ENCODE measurements at regions not wholly inside any gene's neighbourhood (a gene's known extent, or its start where the extent isn't known, plus 50 kb on each side); places are given as distances from the start of the nearest gene placed in this dataset.
"Not testable (repeated sequence)": the region's sequence is repeated elsewhere in the genome, so short reads cannot be mapped to it uniquely, and the experiment has no call there.

DNA sequence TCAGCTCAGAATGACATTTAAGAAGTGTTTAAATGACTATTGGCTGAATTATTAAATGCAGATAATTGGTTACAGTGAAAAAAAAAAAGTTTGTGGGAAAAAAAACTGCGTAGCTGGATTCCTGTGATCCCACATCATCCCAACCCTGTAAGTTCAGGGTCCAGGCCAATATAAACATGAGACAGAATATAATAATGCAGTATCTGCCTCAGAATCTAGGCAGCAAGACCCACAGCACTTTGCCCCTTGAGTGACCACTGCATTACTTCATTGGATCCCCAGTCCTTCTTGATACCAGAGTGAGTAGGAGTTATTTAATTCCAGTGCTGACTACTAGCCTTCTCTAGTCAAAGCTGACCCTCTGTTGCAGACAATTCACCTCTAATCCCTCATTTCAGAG lies 272.6 kb downstream of the CCER1 start:
- H3K27ac ChIP-seq (ENCODE audit: low read depth in 2 of 2, low read length in 1 of 2), result no peak overlapping the region
- no peaks in the 10 kb centered on the region for H3K27me3 ChIP-seq (ENCODE audit: control insufficient read depth in 1 of 2, insufficient read depth in 2 of 2, low read length in 2 of 2)
- H3K9me3 ChIP-seq (ENCODE audit: control insufficient read depth in 2 of 2, insufficient read depth in 1 of 2, low read depth in 1 of 2, low read length in 1 of 2), result no peaks in the 10 kb centered on the region
- no peaks in the 10 kb centered on the region for H3K36me3 ChIP-seq (ENCODE audit: control insufficient read depth in 2 of 2, insufficient read depth in 2 of 2, low read length in 1 of 2)
- WGBS, 2 donors, result 73 to 75% methylated on average over 1 of the region's 1 CpG
- no peaks in the 10 kb centered on the region for H3K4me1 ChIP-seq (ENCODE audit: control insufficient read depth in 2 of 2, insufficient read depth in 2 of 2, low read length in 1 of 2)
- H3K4me3 ChIP-seq (ENCODE audit: low read depth in 1 of 2, low read length in 2 of 2), result no peak overlapping the region

DNA sequence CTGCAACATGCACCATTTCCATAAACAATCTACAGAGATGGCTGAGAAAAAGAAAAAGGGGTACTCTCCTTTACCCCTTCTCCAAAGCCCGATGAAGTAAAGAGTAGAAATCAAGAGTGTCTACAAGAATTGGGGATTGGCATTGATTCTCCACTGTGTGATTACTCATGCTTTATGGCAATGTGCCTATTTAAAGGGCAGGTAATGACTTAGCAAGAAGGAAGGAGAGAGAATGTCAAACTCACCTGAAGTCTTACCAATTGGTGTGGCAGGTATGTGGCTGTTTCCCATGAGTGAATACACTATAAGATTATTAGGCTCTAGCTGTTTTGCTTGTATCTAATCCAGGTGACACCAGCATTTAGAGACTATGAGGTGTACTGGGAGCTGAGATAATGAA lies 275.3 kb downstream of the CCER1 start:
- Histone ChIP-seq H3K27ac (ENCODE audit: low read depth in 2 of 2, low read length in 1 of 2) (no peak overlapping the region), H3K36me3 (ENCODE audit: control insufficient read depth in 2 of 2, insufficient read depth in 2 of 2, low read length in 1 of 2) (no peaks in the 10 kb centered on the region)
- WGBS, 2 donors, result 55 to 70% methylated on average over 1 of the region's 1 CpG

DNA sequence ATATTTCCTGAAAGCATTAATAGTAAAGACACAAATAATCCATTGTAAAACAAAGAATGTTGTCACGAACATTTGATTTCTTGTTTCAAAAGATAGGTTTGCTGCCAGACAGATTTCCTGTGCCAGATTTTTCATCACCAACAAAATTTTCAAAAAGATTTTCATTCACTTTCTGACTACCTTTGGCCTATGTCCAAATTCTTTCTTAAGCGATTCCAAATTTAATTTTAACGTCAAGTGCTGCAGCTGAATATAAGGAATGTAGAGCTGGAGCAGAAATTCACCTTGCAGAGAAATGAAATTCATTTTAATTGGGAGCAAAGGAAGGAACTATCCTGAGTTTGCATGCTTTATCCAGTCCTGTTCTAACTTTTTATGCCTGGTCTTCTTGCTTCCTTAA lies 277.4 kb downstream of the CCER1 start:
- 33 to 45% methylated on average over 3 of the region's 3 CpGs for WGBS, 2 donors
- Histone ChIP-seq H3K4me1 (ENCODE audit: control insufficient read depth in 2 of 2, insufficient read depth in 2 of 2, low read length in 1 of 2) (no peaks in the 10 kb centered on the region), H3K36me3 (ENCODE audit: control insufficient read depth in 2 of 2, insufficient read depth in 2 of 2, low read length in 1 of 2) (no peaks in the 10 kb centered on the region), H3K4me3 (ENCODE audit: low read depth in 1 of 2, low read length in 2 of 2) (no peak overlapping the region), H3K27ac (ENCODE audit: low read depth in 2 of 2, low read length in 1 of 2) (no peak overlapping the region), H3K9me3 (ENCODE audit: control insufficient read depth in 2 of 2, insufficient read depth in 1 of 2, low read depth in 1 of 2, low read length in 1 of 2) (no peaks in the 10 kb centered on the region), H3K27me3 (ENCODE audit: control insufficient read depth in 1 of 2, insufficient read depth in 2 of 2, low read length in 2 of 2) (no peaks in the 10 kb centered on the region)

More for the DNA sequence above, 275.3 kb downstream of the CCER1 start:
- H3K4me1 ChIP-seq (ENCODE audit: control insufficient read depth in 2 of 2, insufficient read depth in 2 of 2, low read length in 1 of 2), result no peaks in the 10 kb centered on the region
- no peaks in the 10 kb centered on the region for H3K27me3 ChIP-seq (ENCODE audit: control insufficient read depth in 1 of 2, insufficient read depth in 2 of 2, low read length in 2 of 2)
- no peak overlapping the region for H3K4me3 ChIP-seq (ENCODE audit: low read depth in 1 of 2, low read length in 2 of 2)
- no peaks in the 10 kb centered on the region for H3K9me3 ChIP-seq (ENCODE audit: control insufficient read depth in 2 of 2, insufficient read depth in 1 of 2, low read depth in 1 of 2, low read length in 1 of 2)

DNA sequence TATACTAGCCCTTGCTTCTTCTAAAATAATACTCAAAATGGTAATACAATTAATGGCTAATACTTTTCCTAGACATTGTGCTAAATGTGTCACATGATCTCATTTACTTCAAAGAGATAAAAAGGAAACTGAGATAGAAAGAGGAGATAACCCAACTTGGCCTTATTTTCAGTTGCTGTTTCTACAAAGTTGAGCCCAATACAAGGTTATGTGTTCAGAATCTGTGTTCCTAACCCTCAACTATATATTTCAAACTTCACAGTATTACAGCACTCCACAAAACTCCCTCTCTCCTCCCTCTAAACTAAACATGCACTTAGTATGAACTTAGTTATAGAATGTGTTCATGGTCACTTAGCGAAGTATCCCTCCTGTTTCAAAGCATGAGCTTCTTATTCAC lies 277.9 kb downstream of the CCER1 start:
- no peak overlapping the region for H3K27ac ChIP-seq (ENCODE audit: low read depth in 2 of 2, low read length in 1 of 2)
- no peaks in the 10 kb centered on the region for H3K9me3 ChIP-seq (ENCODE audit: control insufficient read depth in 2 of 2, insufficient read depth in 1 of 2, low read depth in 1 of 2, low read length in 1 of 2)
- no peaks in the 10 kb centered on the region for H3K27me3 ChIP-seq (ENCODE audit: control insufficient read depth in 1 of 2, insufficient read depth in 2 of 2, low read length in 2 of 2)
- WGBS, 2 donors, result 76 to 80% methylated on average over 1 of the region's 1 CpG
- H3K4me1 ChIP-seq (ENCODE audit: control insufficient read depth in 2 of 2, insufficient read depth in 2 of 2, low read length in 1 of 2), result no peaks in the 10 kb centered on the region
- no peak overlapping the region for H3K4me3 ChIP-seq (ENCODE audit: low read depth in 1 of 2, low read length in 2 of 2)
- H3K36me3 ChIP-seq (ENCODE audit: control insufficient read depth in 2 of 2, insufficient read depth in 2 of 2, low read length in 1 of 2), result no peaks in the 10 kb centered on the region

DNA sequence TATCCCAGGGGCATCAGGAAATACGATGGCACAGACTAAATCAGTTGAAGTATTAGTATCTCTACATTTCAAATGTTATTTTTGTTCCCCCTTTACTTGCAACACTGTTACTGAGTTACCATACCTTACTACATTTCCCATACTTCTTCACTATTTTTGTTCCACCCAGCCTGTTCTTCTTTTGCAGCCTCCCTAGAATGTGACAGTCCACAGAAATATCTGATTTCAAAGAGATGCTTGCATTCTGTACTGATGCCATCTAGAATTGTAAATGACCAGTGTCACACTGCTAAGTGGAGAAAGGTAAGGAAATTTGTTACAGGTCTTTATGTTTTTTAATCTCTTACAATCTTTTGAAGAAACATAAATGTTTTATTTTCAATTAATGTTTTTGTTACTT lies 279.9 kb downstream of the CCER1 start:
- Histone ChIP-seq H3K36me3 (ENCODE audit: control insufficient read depth in 2 of 2, insufficient read depth in 2 of 2, low read length in 1 of 2) (no peaks in the 10 kb centered on the region), H3K27me3 (ENCODE audit: control insufficient read depth in 1 of 2, insufficient read depth in 2 of 2, low read length in 2 of 2) (no peaks in the 10 kb centered on the region), H3K9me3 (ENCODE audit: control insufficient read depth in 2 of 2, insufficient read depth in 1 of 2, low read depth in 1 of 2, low read length in 1 of 2) (no peaks in the 10 kb centered on the region), H3K4me1 (ENCODE audit: control insufficient read depth in 2 of 2, insufficient read depth in 2 of 2, low read length in 1 of 2) (no peaks in the 10 kb centered on the region), H3K27ac (ENCODE audit: low read depth in 2 of 2, low read length in 1 of 2) (no peak overlapping the region), H3K4me3 (ENCODE audit: low read depth in 1 of 2, low read length in 2 of 2) (no peak overlapping the region)
- 71% methylated on average over 1 of the region's 1 CpG for WGBS, 2 donors

DNA sequence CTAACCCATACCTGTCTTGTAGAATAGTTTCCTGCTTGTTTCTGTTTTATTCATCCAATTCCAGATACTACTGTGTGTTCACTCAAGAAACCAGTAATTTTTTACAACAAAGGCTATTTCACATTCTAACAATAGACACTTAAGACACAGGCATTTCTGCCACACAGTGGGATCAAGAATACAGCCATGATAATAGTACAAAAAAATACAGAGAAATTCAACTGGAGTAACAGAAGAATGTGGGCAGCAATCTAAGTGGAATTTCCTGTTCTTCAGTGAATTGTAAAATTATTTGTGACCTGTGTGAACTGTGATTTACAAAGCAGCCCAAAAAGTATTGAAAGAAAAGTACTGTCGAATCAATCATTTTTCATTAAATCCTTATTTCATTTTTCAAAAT lies 282.9 kb downstream of the CCER1 start:
- H3K27ac ChIP-seq (ENCODE audit: low read depth in 2 of 2, low read length in 1 of 2), result no peak overlapping the region
- H3K36me3 ChIP-seq (ENCODE audit: control insufficient read depth in 2 of 2, insufficient read depth in 2 of 2, low read length in 1 of 2), result no peaks in the 10 kb centered on the region
- H3K27me3 ChIP-seq (ENCODE audit: control insufficient read depth in 1 of 2, insufficient read depth in 2 of 2, low read length in 2 of 2), result no peaks in the 10 kb centered on the region
- WGBS, 2 donors, result 70 to 74% methylated on average over 1 of the region's 1 CpG
- H3K9me3 ChIP-seq (ENCODE audit: control insufficient read depth in 2 of 2, insufficient read depth in 1 of 2, low read depth in 1 of 2, low read length in 1 of 2), result no peaks in the 10 kb centered on the region
- H3K4me1 ChIP-seq (ENCODE audit: control insufficient read depth in 2 of 2, insufficient read depth in 2 of 2, low read length in 1 of 2), result no peaks in the 10 kb centered on the region
- no peak overlapping the region for H3K4me3 ChIP-seq (ENCODE audit: low read depth in 1 of 2, low read length in 2 of 2)

DNA sequence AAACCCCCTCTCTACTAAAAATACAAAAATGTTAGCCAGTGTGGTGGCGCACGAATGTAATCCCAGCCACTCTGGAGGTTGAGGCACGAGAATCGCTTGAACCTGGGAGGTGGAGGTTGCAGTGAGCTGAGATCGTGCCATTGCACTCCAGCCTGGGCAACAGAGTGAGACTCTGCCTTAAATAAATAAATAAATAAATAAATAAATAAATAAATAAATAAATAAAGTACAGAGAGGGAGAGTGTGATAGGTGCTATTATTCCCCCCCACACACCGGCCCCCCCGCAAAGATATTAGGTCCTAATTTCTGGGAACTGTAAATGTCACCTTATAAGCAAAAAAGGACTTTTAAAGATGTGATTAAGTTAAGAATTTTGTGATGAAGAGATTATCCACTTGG lies 291.0 kb downstream of the CCER1 start:
- H3K9me3 ChIP-seq (ENCODE audit: control insufficient read depth in 2 of 2, insufficient read depth in 1 of 2, low read depth in 1 of 2, low read length in 1 of 2); H3K36me3 ChIP-seq (ENCODE audit: control insufficient read depth in 2 of 2, insufficient read depth in 2 of 2, low read length in 1 of 2); H3K27me3 ChIP-seq (ENCODE audit: control insufficient read depth in 1 of 2, insufficient read depth in 2 of 2, low read length in 2 of 2); H3K4me3 ChIP-seq (ENCODE audit: low read depth in 1 of 2, low read length in 2 of 2); H3K27ac ChIP-seq (ENCODE audit: low read depth in 2 of 2, low read length in 1 of 2); H3K4me1 ChIP-seq (ENCODE audit: control insufficient read depth in 2 of 2, insufficient read depth in 2 of 2, low read length in 1 of 2): not testable (repeated sequence)
- WGBS, 2 donors, result 90% methylated on average over 7 of the region's 7 CpGs

DNA sequence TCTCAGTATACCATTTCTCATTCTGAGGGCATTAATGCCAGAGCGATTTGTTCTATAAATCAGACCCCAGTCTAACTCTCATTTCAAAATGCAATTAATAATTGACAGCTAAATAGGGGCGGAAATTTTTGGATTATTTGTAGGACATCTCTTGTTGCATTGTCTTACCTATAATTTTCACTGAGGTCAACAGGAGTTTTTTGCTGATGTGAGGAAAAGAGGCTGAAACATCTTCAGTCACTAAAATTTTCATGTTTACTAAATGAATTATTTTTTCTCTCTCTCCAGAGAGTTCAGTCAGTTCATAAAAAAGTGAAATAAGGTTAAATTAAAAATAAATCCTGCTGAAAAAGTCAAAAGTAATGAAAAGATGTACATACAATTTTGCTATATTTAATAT lies 295.9 kb downstream of the CCER1 start:
- 93 to 96% methylated on average over 2 of the region's 2 CpGs for WGBS, 2 donors
- Histone ChIP-seq H3K9me3 (ENCODE audit: control insufficient read depth in 2 of 2, insufficient read depth in 1 of 2, low read depth in 1 of 2, low read length in 1 of 2) (no peaks in the 10 kb centered on the region), H3K4me1 (ENCODE audit: control insufficient read depth in 2 of 2, insufficient read depth in 2 of 2, low read length in 1 of 2) (no peaks in the 10 kb centered on the region), H3K27ac (ENCODE audit: low read depth in 2 of 2, low read length in 1 of 2) (no peak overlapping the region), H3K4me3 (ENCODE audit: low read depth in 1 of 2, low read length in 2 of 2) (no peak overlapping the region), H3K27me3 (ENCODE audit: control insufficient read depth in 1 of 2, insufficient read depth in 2 of 2, low read length in 2 of 2) (no peaks in the 10 kb centered on the region), H3K36me3 (ENCODE audit: control insufficient read depth in 2 of 2, insufficient read depth in 2 of 2, low read length in 1 of 2) (no peaks in the 10 kb centered on the region)

DNA sequence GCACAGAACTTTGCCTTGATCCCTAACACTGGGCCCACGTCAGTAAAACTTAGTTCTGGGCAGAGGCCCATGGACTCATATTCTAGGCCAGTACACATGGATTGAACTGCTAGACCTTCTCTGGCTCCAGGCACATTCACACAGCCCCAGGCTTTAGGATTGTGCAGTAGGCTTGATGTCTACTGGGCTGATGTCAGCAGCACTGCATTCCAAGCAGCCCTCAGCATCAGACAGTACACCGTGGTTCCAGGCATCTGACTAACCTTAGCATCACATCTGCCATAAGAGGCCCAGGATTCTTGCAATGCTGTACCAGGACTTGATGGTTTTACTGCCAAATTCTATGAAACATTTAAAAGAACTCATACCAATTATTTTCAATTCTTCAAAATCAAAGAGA lies 301.9 kb downstream of the CCER1 start:
- no peaks in the 10 kb centered on the region for H3K27me3 ChIP-seq (ENCODE audit: control insufficient read depth in 1 of 2, insufficient read depth in 2 of 2, low read length in 2 of 2)
- no peaks in the 10 kb centered on the region for H3K36me3 ChIP-seq (ENCODE audit: control insufficient read depth in 2 of 2, insufficient read depth in 2 of 2, low read length in 1 of 2)
- no peak overlapping the region for H3K4me3 ChIP-seq (ENCODE audit: low read depth in 1 of 2, low read length in 2 of 2)
- WGBS, 2 donors, result 78 to 88% methylated on average over 2 of the region's 2 CpGs
- H3K4me1 ChIP-seq (ENCODE audit: control insufficient read depth in 2 of 2, insufficient read depth in 2 of 2, low read length in 1 of 2), result no peaks in the 10 kb centered on the region
- H3K9me3 ChIP-seq (ENCODE audit: control insufficient read depth in 2 of 2, insufficient read depth in 1 of 2, low read depth in 1 of 2, low read length in 1 of 2), result no peaks in the 10 kb centered on the region
- H3K27ac ChIP-seq (ENCODE audit: low read depth in 2 of 2, low read length in 1 of 2), result no peak overlapping the region

DNA sequence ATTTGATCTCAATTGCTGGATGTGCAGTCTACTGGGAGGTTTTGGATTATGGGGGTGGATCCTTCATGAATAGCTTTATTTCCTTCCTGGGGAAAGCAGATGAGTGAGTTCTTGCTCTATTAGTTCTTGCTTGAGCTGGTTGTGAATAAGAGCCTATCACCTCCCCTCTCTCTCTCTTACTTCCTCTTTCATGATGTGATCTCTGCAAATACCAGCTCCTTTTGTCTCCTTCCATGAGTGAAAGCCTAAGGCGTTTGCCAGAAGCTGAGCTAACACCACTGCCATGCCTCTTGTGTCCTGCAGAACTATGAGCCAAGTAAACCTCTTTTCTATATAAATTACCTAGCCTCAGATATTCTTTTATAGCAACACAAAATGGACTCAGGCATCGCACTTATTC lies 302.7 kb downstream of the CCER1 start:
- no peak overlapping the region for H3K27ac ChIP-seq (ENCODE audit: low read depth in 2 of 2, low read length in 1 of 2)
- H3K4me3 ChIP-seq (ENCODE audit: low read depth in 1 of 2, low read length in 2 of 2), result no peak overlapping the region
- 63 to 70% methylated on average over 2 of the region's 2 CpGs for WGBS, 2 donors
- no peaks in the 10 kb centered on the region for H3K27me3 ChIP-seq (ENCODE audit: control insufficient read depth in 1 of 2, insufficient read depth in 2 of 2, low read length in 2 of 2)
- no peaks in the 10 kb centered on the region for H3K4me1 ChIP-seq (ENCODE audit: control insufficient read depth in 2 of 2, insufficient read depth in 2 of 2, low read length in 1 of 2)
- H3K36me3 ChIP-seq (ENCODE audit: control insufficient read depth in 2 of 2, insufficient read depth in 2 of 2, low read length in 1 of 2), result no peaks in the 10 kb centered on the region
- H3K9me3 ChIP-seq (ENCODE audit: control insufficient read depth in 2 of 2, insufficient read depth in 1 of 2, low read depth in 1 of 2, low read length in 1 of 2), result no peaks in the 10 kb centered on the region
